ENCODE measurements at regions not wholly inside any gene's neighbourhood (a gene's known extent, or its start where the extent isn't known, plus 50 kb on each side); places are given as distances from the start of the nearest gene placed in this dataset.

- intact Hi-C loops (cut with DNase I): no loop called here
- H3K9ac ChIP-seq (ENCODE audit: low read length in 3 of 3): no peak overlapping the region
- no peaks in the 10 kb centered on the region for H3K36me3 ChIP-seq (ENCODE audit: control insufficient read depth in 2 of 3, insufficient read depth in 3 of 3, low read length in 3 of 3)
- H3K4me1 ChIP-seq (ENCODE audit: control insufficient read depth in 2 of 3, insufficient read depth in 2 of 3, low read depth in 1 of 3, low read length in 3 of 3): no peaks in the 10 kb centered on the region
- DNase-seq (no peak), FAIRE-seq (no peak)
- no peak overlapping the region for H3K27ac ChIP-seq (ENCODE audit: low read depth in 2 of 2, low read length in 2 of 2)
- no peaks in the 10 kb centered on the region for H3K27me3 ChIP-seq (ENCODE audit: control insufficient read depth, insufficient read depth, low read length)
- peaks cover 0 to 2% (median 0%) of the 10 kb centered on the region in 3 donors for H3K9me3 ChIP-seq (ENCODE audit: control insufficient read depth in 2 of 3, insufficient read depth in 1 of 3, low read length in 3 of 3)
- no peak overlapping the region for H3K4me3 ChIP-seq (ENCODE audit: low read length in 3 of 3)
- no peak for TF ChIP-seq CTCF (IDR thresholded peaks at IDR 0.05; ENCODE audit: borderline replicate concordance, extremely low read depth, insufficient read depth)
Observed at GRCh38 chr22:20637750-20638506, 130.5 kb downstream of the MED15 start.

- Histone ChIP-seq H3K4me1 (ENCODE audit: control insufficient read depth in 2 of 3, insufficient read depth in 2 of 3, low read depth in 1 of 3, low read length in 3 of 3) (no peaks in the 10 kb centered on the region), H3K9ac (ENCODE audit: low read length in 3 of 3) (no peak overlapping the region), H3K27me3 (ENCODE audit: control insufficient read depth, insufficient read depth, low read length) (no peaks in the 10 kb centered on the region), H3K36me3 (ENCODE audit: control insufficient read depth in 2 of 3, insufficient read depth in 3 of 3, low read length in 3 of 3) (no peaks in the 10 kb centered on the region), H3K4me3 (ENCODE audit: low read length in 3 of 3) (no peak overlapping the region), H3K27ac (ENCODE audit: low read depth in 2 of 2, low read length in 2 of 2) (no peak overlapping the region), H3K9me3 (ENCODE audit: control insufficient read depth in 2 of 3, insufficient read depth in 1 of 3, low read length in 3 of 3) (peaks cover 0 to 2% (median 0%) of the 10 kb centered on the region in 3 donors)
- DNase-seq (no peak), FAIRE-seq (no peak)
- intact Hi-C loops (cut with DNase I): no loop called here
- TF ChIP-seq CTCF (IDR thresholded peaks at IDR 0.05; ENCODE audit: borderline replicate concordance, extremely low read depth, insufficient read depth): no peak
Observed at GRCh38 chr22:20638507-20638870, 131.1 kb downstream of the MED15 start.

DNA sequence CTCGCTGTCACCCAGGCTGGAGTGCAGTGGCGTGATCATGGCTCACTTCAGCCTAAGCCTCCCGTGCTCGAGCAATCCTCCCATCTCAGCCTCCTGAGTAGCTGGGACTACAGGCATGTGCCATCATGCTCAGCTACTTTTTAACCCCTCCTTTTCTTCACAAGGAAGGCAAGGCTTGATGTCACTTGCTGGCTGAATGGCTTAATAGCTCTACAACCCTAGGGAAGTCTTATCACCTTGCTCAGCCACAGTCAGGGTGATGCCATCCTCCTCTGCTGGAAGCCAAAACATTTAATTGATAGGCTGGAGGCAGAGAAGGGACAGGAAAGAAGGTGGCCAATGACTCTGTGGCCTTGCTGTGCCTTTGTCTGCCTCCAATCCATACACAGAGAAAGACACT, 131.9 kb downstream of the MED15 start:
- no peak overlapping the region for H3K9ac ChIP-seq (ENCODE audit: low read length in 3 of 3)
- H3K36me3 ChIP-seq (ENCODE audit: control insufficient read depth in 2 of 3, insufficient read depth in 3 of 3, low read length in 3 of 3): no peaks in the 10 kb centered on the region
- peaks cover 0 to 2% (median 0%) of the 10 kb centered on the region in 3 donors for H3K9me3 ChIP-seq (ENCODE audit: control insufficient read depth in 2 of 3, insufficient read depth in 1 of 3, low read length in 3 of 3)
- FAIRE-seq: no peak
- no peak for DNase-seq
- no peaks in the 10 kb centered on the region for H3K27me3 ChIP-seq (ENCODE audit: control insufficient read depth, insufficient read depth, low read length)
- intact Hi-C loops (cut with DNase I): no loop called here
- no peaks in the 10 kb centered on the region for H3K4me1 ChIP-seq (ENCODE audit: control insufficient read depth in 2 of 3, insufficient read depth in 2 of 3, low read depth in 1 of 3, low read length in 3 of 3)
- H3K27ac ChIP-seq (ENCODE audit: low read depth in 2 of 2, low read length in 2 of 2): no peak overlapping the region
- no peak for TF ChIP-seq CTCF (IDR thresholded peaks at IDR 0.05; ENCODE audit: borderline replicate concordance, extremely low read depth, insufficient read depth)
- no peak overlapping the region for H3K4me3 ChIP-seq (ENCODE audit: low read length in 3 of 3)

DNA sequence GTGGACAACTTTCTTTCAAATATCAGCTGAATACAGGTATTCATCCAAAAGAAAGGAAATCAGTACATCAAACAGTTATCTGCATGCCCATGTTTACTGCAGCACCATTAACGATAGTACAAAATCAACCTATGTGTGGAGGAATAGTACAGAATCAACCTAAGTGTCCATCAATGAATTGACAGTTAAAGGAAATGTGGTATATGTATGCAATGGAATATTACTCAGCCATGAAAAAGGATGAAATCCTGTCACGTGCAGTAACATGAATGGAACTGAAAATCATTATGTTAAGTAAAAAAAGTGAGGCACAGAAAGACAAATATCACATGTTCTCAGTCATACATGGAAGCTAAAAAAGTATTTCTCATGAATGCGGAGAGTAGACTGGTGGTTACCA, 132.3 kb downstream of the MED15 start:
- DNase-seq: no peak
- Histone ChIP-seq H3K9ac (ENCODE audit: low read length in 3 of 3) (no peak overlapping the region), H3K4me1 (ENCODE audit: control insufficient read depth in 2 of 3, insufficient read depth in 2 of 3, low read depth in 1 of 3, low read length in 3 of 3) (no peaks in the 10 kb centered on the region), H3K36me3 (ENCODE audit: control insufficient read depth in 2 of 3, insufficient read depth in 3 of 3, low read length in 3 of 3) (no peaks in the 10 kb centered on the region), H3K9me3 (ENCODE audit: control insufficient read depth in 2 of 3, insufficient read depth in 1 of 3, low read length in 3 of 3) (peaks cover 0 to 2% (median 0%) of the 10 kb centered on the region in 3 donors), H3K27ac (ENCODE audit: low read depth in 2 of 2, low read length in 2 of 2) (no peak overlapping the region), H3K4me3 (ENCODE audit: low read length in 3 of 3) (no peak overlapping the region), H3K27me3 (ENCODE audit: control insufficient read depth, insufficient read depth, low read length) (no peaks in the 10 kb centered on the region)
- intact Hi-C loops (cut with DNase I): no loop called here
- no peak for TF ChIP-seq CTCF (IDR thresholded peaks at IDR 0.05; ENCODE audit: borderline replicate concordance, extremely low read depth, insufficient read depth)
- no peak for FAIRE-seq
